D721Med (cell line): ENCODE measurements at regions not wholly inside any gene's neighbourhood (a gene's known extent, or its start where the extent isn't known, plus 50 kb on each side); places are given as distances from the start of the nearest gene placed in this dataset.

Experiments
- DNase-seq: peaks from one replicate; pipeline ENCODE4 v3.0.0; 2011; ENCODE audit warnings: low spot score; ENCODE audit not compliant: insufficient read length
- FAIRE-seq: peaks from 2 replicates; lab custom pipeline; 2011; peaks lifted over from hg19 to GRCh38; lab: Jason Lieb, UNC
- CTCF ChIP-seq: IDR thresholded peaks from 2 replicates; pipeline ENCODE4 v1.5.1; 2012; ENCODE audit warnings: mild to moderate bottlenecking, control low read depth; ENCODE audit not compliant: insufficient read depth; ENCODE audit errors: missing control alignments

DNA sequence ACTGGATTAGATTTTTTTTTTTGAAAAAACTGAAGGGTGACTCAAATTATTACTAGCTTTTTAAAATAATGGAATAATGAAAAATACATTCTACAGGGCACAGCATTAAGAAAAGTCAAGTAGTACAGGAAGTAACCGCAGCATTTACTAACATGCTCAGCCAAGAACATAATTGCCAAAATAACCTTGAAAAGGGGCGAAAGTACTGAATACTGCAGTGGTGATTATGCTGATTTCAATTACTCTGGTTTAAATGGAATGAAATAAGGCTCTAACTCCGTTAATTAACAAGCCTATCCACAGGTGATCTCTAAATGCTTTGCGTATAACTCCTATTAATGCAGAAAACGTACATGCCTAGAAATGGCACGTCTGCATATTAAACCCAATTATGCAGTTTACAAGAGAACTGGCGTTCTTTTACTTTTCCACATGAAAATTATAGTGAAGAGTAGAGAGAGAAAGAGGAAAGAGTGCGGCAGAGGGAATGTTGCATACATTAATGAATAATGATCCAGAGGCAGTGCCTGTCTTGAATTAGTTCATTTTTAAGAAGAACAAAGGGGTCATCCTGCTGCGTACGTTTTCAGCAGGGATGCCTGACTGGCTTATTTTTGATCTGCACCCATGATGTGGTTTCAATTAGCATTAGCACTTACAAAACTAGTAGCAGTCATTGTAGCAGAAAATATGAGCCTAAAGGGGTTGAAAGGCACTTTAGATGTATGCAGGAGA lies 612.4 kb downstream of the NYAP2 start:
- TF ChIP-seq CTCF, result no peak
- DNase-seq (no peak), FAIRE-seq (no peak)

DNA sequence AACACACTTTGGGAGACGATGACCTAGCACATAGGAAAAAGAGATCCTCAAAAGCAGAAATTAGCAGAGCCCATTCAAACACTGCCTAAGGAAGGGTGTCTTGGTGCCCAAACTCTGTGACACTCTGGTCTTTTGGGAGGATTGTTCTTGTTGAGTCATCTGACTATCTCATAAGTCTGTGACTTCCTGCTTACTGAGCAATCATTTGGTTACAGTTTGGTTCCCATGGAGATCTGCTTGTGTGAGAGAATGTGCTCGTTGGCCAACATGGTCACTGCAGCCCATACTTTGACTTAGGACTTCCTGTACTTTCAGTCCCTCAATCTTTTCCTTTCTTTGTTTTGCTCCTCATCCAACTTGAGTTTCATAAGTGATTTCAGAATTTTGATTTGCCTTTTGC lies 602.9 kb downstream of the NYAP2 start:
- no peak for TF ChIP-seq CTCF
- FAIRE-seq (no peak), DNase-seq (no peak)

- DNase-seq (no peak), FAIRE-seq (no peak)
- TF ChIP-seq CTCF, result no peak
Observed at GRCh38 chr2:226001716-226002115, 602.2 kb downstream of the NYAP2 start.

GRCh38 chr2:225999692-226000091 lies 600.2 kb downstream of the NYAP2 start:
- no peak for DNase-seq
- no peak for FAIRE-seq
- TF ChIP-seq CTCF, result no peak

DNA sequence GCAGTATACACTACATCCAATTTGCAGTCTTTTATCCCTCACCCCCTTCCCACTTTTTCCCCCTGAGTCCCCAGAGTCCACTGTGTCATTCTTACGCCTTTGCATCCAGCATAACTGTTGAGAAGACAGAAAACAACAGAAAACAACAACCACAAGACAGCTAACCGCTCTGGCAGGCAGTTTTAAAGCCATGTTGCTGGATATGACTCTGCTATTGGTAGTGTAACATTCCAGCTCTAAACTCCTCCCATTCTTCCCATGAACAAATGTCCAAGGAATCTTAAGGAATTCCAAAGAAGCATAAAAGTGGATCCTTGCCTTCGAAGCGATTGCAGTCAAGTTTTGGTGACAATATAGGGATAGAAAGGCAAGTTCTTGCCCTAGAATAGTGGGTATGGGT lies 599.1 kb downstream of the NYAP2 start:
- no peak for DNase-seq
- FAIRE-seq, result no peak

GRCh38 chr2:225998116-225998515 lies 598.6 kb downstream of the NYAP2 start:
- no peak for TF ChIP-seq CTCF
- FAIRE-seq (peak; percentile 53), DNase-seq (no peak)

More for the DNA sequence above, 599.1 kb downstream of the NYAP2 start:
- TF ChIP-seq CTCF, result no peak

DNA sequence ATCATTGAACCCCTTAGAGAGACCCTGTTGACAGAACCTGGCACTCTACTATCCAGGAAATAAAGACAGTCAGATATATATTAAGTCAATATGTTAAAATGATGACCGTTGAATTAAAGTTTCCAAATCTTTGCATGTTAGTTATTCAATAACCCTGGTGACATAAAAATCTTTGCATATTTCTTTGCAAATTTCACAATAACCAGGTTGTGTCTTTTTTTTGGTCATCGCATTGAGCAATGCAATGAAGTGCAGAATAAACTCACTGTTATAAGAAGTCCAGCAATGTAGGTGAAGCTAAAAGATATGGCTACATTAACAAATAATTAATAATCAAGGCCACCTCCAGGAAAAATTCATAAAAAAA lies 596.9 kb downstream of the NYAP2 start:
- DNase-seq, result no peak
- no peak for TF ChIP-seq CTCF
- no peak for FAIRE-seq
